Mesothelial cell of epicardium (in vitro differentiated cells): ENCODE measurements at regions not wholly inside any gene's neighbourhood (a gene's known extent, or its start where the extent isn't known, plus 50 kb on each side); places are given as distances from the start of the nearest gene placed in this dataset.
"Not testable (repeated sequence)": the region's sequence is repeated elsewhere in the genome, so short reads cannot be mapped to it uniquely, and the experiment has no call there.

ENCODE experiments used
- DNase-seq, 2 experiments: peaks; one replicate each; pipeline ENCODE4 v3.0.0; 2021; ENCODE audit warnings: low spot score in 2 of 2; ENCODE audit not compliant: unreplicated experiment in 2 of 2
- H3K27ac Mint-ChIP-seq: 2 replicates; pipeline ENCODE4 v1.8.0; 2021; ENCODE audit warnings: mixed read lengths
- H3K27me3 Mint-ChIP-seq: 2 replicates; pipeline ENCODE4 v1.8.0; 2021; ENCODE audit warnings: low read depth, mixed read lengths
- H3K36me3 Mint-ChIP-seq: 2 replicates; pipeline ENCODE4 v1.8.0; 2021; ENCODE audit warnings: mixed read lengths
- H3K4me1 Mint-ChIP-seq: 2 replicates; pipeline ENCODE4 v1.8.0; 2021; ENCODE audit warnings: mixed read lengths
- H3K4me3 Mint-ChIP-seq: 2 replicates; pipeline ENCODE4 v1.8.0; 2021; ENCODE audit warnings: mild to moderate bottlenecking, moderate library complexity, mixed read lengths
- H3K9me3 Mint-ChIP-seq: 2 replicates; pipeline ENCODE4 v1.8.0; 2021; ENCODE audit warnings: mixed read lengths
- CTCF ChIP-seq: fragments of 200-600 bp; sonication (generic); IDR thresholded peaks from one replicate; pipeline ENCODE4 v1.5.0; 2021; ENCODE audit warnings: antibody characterized with exemption; ENCODE audit not compliant: unreplicated experiment

GRCh38 chr19:28542394-28543243 lies 670.3 kb downstream of the UQCRFS1 start:
- TF ChIP-seq CTCF = no peak
- Mint-ChIP-seq H3K4me1 (no peaks in the 10 kb centered on the region), H3K9me3 (peaks cover 7% of the 10 kb centered on the region), H3K27ac (no peak overlapping the region), H3K36me3 (no peaks in the 10 kb centered on the region), H3K27me3 (peaks cover 2% of the 10 kb centered on the region), H3K4me3 (no peak overlapping the region)
- no peak for DNase-seq

- Mint-ChIP-seq H3K4me1 (no peaks in the 10 kb centered on the region), H3K4me3 (no peak overlapping the region), H3K9me3 (peaks cover 11% of the 10 kb centered on the region), H3K36me3 (no peaks in the 10 kb centered on the region), H3K27me3 (peaks cover 2% of the 10 kb centered on the region), H3K27ac (no peak overlapping the region)
- no peak for DNase-seq
- no peak for TF ChIP-seq CTCF
Observed at GRCh38 chr19:28541602-28542393, 671.2 kb downstream of the UQCRFS1 start.

DNA sequence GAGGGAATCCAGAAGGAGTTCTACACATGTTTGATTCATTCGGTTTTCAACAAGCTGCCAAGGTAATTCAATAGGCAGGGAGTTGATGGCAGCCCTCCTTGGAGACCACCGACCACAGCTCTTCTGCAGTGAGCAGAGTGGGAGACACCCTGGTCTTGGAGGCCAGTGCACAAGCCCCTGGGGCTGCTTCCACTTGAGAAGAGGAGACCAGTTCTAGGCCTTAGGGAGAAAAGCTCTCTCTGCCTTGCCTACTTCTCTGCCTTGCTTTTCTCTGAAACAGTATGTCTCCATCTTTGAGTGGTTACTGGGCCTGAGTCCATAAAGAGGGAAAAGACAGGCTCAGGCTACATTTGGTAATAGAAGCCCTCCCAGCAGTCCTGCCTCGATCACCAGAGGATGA lies 671.9 kb downstream of the UQCRFS1 start:
- no peak for TF ChIP-seq CTCF
- DNase-seq = no peak
- Mint-ChIP-seq H3K36me3 (no peaks in the 10 kb centered on the region), H3K4me3 (no peak overlapping the region), H3K27ac (no peak overlapping the region), H3K27me3 (peaks cover 2% of the 10 kb centered on the region), H3K9me3 (peaks cover 11% of the 10 kb centered on the region), H3K4me1 (no peaks in the 10 kb centered on the region)

DNA sequence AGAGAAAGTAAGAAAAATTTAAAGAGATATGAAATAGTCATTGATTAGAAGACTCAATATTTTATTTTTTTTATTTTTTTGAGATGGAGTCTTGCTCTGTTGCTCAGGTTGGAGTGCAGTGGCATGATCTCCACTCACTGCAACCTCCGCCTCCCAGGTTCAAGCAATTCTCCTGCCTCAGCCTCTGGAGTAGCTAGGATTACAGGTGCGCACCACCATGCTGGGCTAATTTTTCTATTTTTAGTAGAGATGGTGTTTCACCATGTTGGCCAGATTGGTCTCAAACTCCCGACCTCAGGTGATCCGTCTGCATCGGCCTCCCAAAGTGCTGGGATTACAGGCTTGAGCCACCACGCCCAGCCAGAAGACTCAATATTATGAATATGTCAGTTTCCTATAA lies 672.6 kb downstream of the UQCRFS1 start:
- not testable (repeated sequence) for H3K36me3 Mint-ChIP-seq, H3K27me3 Mint-ChIP-seq, H3K4me1 Mint-ChIP-seq, DNase-seq, H3K27ac Mint-ChIP-seq, H3K4me3 Mint-ChIP-seq
- H3K9me3 Mint-ChIP-seq = peaks cover 15% of the 10 kb centered on the region

- H3K36me3 Mint-ChIP-seq = no peaks in the 10 kb centered on the region
- H3K27ac Mint-ChIP-seq = no peak overlapping the region
- H3K4me3 Mint-ChIP-seq = no peak overlapping the region
- no peaks in the 10 kb centered on the region for H3K4me1 Mint-ChIP-seq
- TF ChIP-seq CTCF = no peak
- no peak for DNase-seq
- peaks cover 2% of the 10 kb centered on the region for H3K27me3 Mint-ChIP-seq
- peaks cover 17% of the 10 kb centered on the region for H3K9me3 Mint-ChIP-seq
Observed at GRCh38 chr19:28539759-28540158, 673.2 kb downstream of the UQCRFS1 start.

DNA sequence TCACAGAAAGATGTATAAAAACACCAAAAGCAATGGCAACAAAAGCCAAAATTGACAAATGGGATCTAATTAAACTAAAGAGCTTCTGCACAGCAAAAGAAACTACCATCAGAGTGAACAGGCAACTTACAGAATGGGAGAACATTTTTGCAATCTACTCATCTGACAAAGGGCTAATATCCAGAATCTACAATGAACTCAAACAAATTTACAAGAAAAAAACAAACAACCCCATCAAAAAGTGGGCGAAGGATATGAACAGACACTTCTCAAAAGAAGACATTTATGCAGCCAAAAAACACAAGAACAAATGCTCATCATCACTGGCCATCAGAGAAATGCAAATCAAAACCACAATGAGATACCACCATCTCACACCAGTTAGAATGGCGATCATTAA lies 674.4 kb downstream of the UQCRFS1 start:
- not testable (repeated sequence) for H3K27me3 Mint-ChIP-seq, H3K27ac Mint-ChIP-seq, H3K4me1 Mint-ChIP-seq, DNase-seq, H3K4me3 Mint-ChIP-seq, H3K36me3 Mint-ChIP-seq
- peaks cover 17% of the 10 kb centered on the region for H3K9me3 Mint-ChIP-seq
